Natural killer cell (primary cell): ENCODE measurements at regions not wholly inside any gene's neighbourhood (a gene's known extent, or its start where the extent isn't known, plus 50 kb on each side); places are given as distances from the start of the nearest gene placed in this dataset.
"Not testable (repeated sequence)": the region's sequence is repeated elsewhere in the genome, so short reads cannot be mapped to it uniquely, and the experiment has no call there.

Experiments
- ATAC-seq, 3 donors: fragments of 150-1000 bp in 2 of 3; fragments of 200-7000 bp in 1 of 3; cut with Tn5 transposase; 1 replicate in 1 of 3; 2 replicates in 2 of 3; pipeline ENCODE4 v1.10.0; 2021; ENCODE audit warnings: mild to moderate bottlenecking in 2 of 3, moderate library complexity in 2 of 3
- DNase-seq, 2 donors: peaks; one replicate each; pipeline versions ENCODE4 v3.0.0 to v3.0.0-alpha.2; 2013 to 2021; ENCODE audit warnings: mixed read lengths in 1 of 2
- H3K27ac ChIP-seq: one replicate; pipeline ENCODE4 v1.5.1; 2013; ENCODE audit warnings: mild to moderate bottlenecking, low read length
- H3K27me3 ChIP-seq: one replicate; pipeline ENCODE4 v1.6.1; 2013; ENCODE audit warnings: low read length; ENCODE audit not compliant: control insufficient read depth, insufficient read depth
- H3K36me3 ChIP-seq: one replicate; pipeline ENCODE4 v1.6.1; 2013; ENCODE audit warnings: low read length; ENCODE audit not compliant: control insufficient read depth, insufficient read depth
- H3K4me1 ChIP-seq: one replicate; pipeline ENCODE4 v1.6.1; 2013; ENCODE audit warnings: low read length; ENCODE audit not compliant: control insufficient read depth, insufficient read depth
- H3K4me3 ChIP-seq: one replicate; pipeline ENCODE4 v1.5.1; 2013; ENCODE audit warnings: low read length
- H3K9me3 ChIP-seq: one replicate; pipeline ENCODE4 v1.6.1; 2013; ENCODE audit warnings: low read length; ENCODE audit not compliant: control insufficient read depth, insufficient read depth
- H3K27ac Mint-ChIP-seq, 2 donors: one replicate each; pipeline ENCODE4 v1.8.0; 2022; ENCODE audit warnings: mild to moderate bottlenecking in 2 of 2, mixed read lengths in 2 of 2, moderate library complexity in 1 of 2
- H3K27me3 Mint-ChIP-seq, 2 donors: one replicate each; pipeline ENCODE4 v1.8.0; 2022; ENCODE audit warnings: low read depth in 2 of 2, mixed read lengths in 2 of 2
- H3K36me3 Mint-ChIP-seq: one replicate; pipeline ENCODE4 v1.8.0; 2022; ENCODE audit warnings: mixed read lengths
- H3K4me1 Mint-ChIP-seq, 2 donors: one replicate each; pipeline ENCODE4 v1.8.0; 2022; ENCODE audit warnings: mixed read lengths in 2 of 2
- H3K4me3 Mint-ChIP-seq: one replicate; pipeline ENCODE4 v1.8.0; 2022; ENCODE audit warnings: mild to moderate bottlenecking, moderate library complexity, mixed read lengths
- H3K9me3 Mint-ChIP-seq, 2 donors: one replicate each; pipeline ENCODE4 v1.8.0; 2022; ENCODE audit warnings: mixed read lengths in 2 of 2
- CTCF ChIP-seq: fragments of 200-600 bp; IDR thresholded peaks from one replicate; pipeline ENCODE4 v1.8.0; 2022; ENCODE audit warnings: antibody characterized with exemption
- WGBS: methylation state at CpG from one replicate; pipeline ENCODE4 v1.1.7; 2013; ENCODE audit warnings: missing lambda C conversion rate; ENCODE audit not compliant: insufficient coverage; 5-methylcytosine and 5-hydroxymethylcytosine counted together
- intact Hi-C: fragments of 100-400 bp; cut with micrococcal nuclease; formaldehyde crosslinking; loops from one replicate; pipeline ENCODE4 v1.14.2; 2022

GRCh38 chr14:100430571-100430970 is 107.4 kb downstream of the SLC25A47 start:
- Histone ChIP-seq H3K4me1 (peaks cover 6% of the 10 kb centered on the region), H3K9me3 (no peaks in the 10 kb centered on the region), H3K27me3 (no peaks in the 10 kb centered on the region), H3K36me3 (no peaks in the 10 kb centered on the region), H3K4me3 (no peak overlapping the region), H3K27ac (no peak overlapping the region)
- no peaks in the 10 kb centered on the region for H3K27me3 Mint-ChIP-seq
- intact Hi-C loops, result no loop called here
- no peaks in the 10 kb centered on the region for H3K36me3 Mint-ChIP-seq
- ATAC-seq, result no peak
- no peak overlapping the region for H3K4me3 Mint-ChIP-seq
- no peak overlapping the region for H3K27ac Mint-ChIP-seq
- no peak for TF ChIP-seq CTCF
- H3K4me1 Mint-ChIP-seq, result peaks cover 0 to 15% of the 10 kb centered on the region in 2 donors
- H3K9me3 Mint-ChIP-seq, result no peaks in the 10 kb centered on the region
- no peak for DNase-seq
- 91% methylated on average over 11 of the region's 11 CpGs for WGBS

GRCh38 chr14:100431461-100431860 is 108.3 kb downstream of the SLC25A47 start:
- H3K9me3 ChIP-seq, H3K4me3 ChIP-seq, H3K9me3 Mint-ChIP-seq, H3K36me3 Mint-ChIP-seq, H3K27me3 Mint-ChIP-seq, H3K27ac ChIP-seq, H3K4me3 Mint-ChIP-seq, H3K27ac Mint-ChIP-seq, ATAC-seq, DNase-seq, H3K27me3 ChIP-seq, H3K4me1 ChIP-seq, intact Hi-C loops, H3K36me3 ChIP-seq: not testable (repeated sequence)
- peaks cover 0 to 19% of the 10 kb centered on the region in 2 donors for H3K4me1 Mint-ChIP-seq
- WGBS, result 97% methylated on average over 4 of the region's 4 CpGs

- Mint-ChIP-seq H3K4me3 (no peak overlapping the region), H3K36me3 (no peaks in the 10 kb centered on the region), H3K27me3 (no peaks in the 10 kb centered on the region), H3K4me1 (peaks cover 0 to 11% of the 10 kb centered on the region in 2 donors), H3K27ac (no peak overlapping the region), H3K9me3 (no peaks in the 10 kb centered on the region)
- ATAC-seq, result peak in 1 of 3 donors; percentile 24
- Histone ChIP-seq H3K27ac (no peak overlapping the region), H3K4me1 (peaks cover 6% of the 10 kb centered on the region), H3K27me3 (no peaks in the 10 kb centered on the region), H3K36me3 (no peaks in the 10 kb centered on the region), H3K9me3 (no peaks in the 10 kb centered on the region), H3K4me3 (no peak overlapping the region)
- DNase-seq, result no peak
- WGBS, result 92% methylated on average over 4 of the region's 5 CpGs
- no peak for TF ChIP-seq CTCF
- intact Hi-C loops, result no loop called here
These were observed 109.7 kb downstream of the SLC25A47 start for GRCh38 chr14:100432652-100433427.

- no peaks in the 10 kb centered on the region for H3K27me3 Mint-ChIP-seq
- DNase-seq, result no peak
- peaks cover 6% of the 10 kb centered on the region for H3K4me1 ChIP-seq
- ATAC-seq, result no peak
- TF ChIP-seq CTCF, result no peak
- H3K36me3 Mint-ChIP-seq, result no peaks in the 10 kb centered on the region
- 84% methylated on average over 3 of the region's 4 CpGs for WGBS
- H3K9me3 ChIP-seq, result no peaks in the 10 kb centered on the region
- no peaks in the 10 kb centered on the region for H3K36me3 ChIP-seq
- H3K4me3 ChIP-seq, result no peak overlapping the region
- intact Hi-C loops, result no loop called here
- peaks cover 0 to 6% of the 10 kb centered on the region in 2 donors for H3K4me1 Mint-ChIP-seq
- H3K27me3 ChIP-seq, result no peaks in the 10 kb centered on the region
- H3K9me3 Mint-ChIP-seq, result no peaks in the 10 kb centered on the region
- H3K4me3 Mint-ChIP-seq, result no peak overlapping the region
- H3K27ac Mint-ChIP-seq, result no peak overlapping the region
- H3K27ac ChIP-seq, result no peak overlapping the region
These were observed 110.3 kb downstream of the SLC25A47 start for GRCh38 chr14:100433428-100433814.
